ENCODE measurements at regions not wholly inside any gene's neighbourhood (a gene's known extent, or its start where the extent isn't known, plus 50 kb on each side); places are given as distances from the start of the nearest gene placed in this dataset.

DNA sequence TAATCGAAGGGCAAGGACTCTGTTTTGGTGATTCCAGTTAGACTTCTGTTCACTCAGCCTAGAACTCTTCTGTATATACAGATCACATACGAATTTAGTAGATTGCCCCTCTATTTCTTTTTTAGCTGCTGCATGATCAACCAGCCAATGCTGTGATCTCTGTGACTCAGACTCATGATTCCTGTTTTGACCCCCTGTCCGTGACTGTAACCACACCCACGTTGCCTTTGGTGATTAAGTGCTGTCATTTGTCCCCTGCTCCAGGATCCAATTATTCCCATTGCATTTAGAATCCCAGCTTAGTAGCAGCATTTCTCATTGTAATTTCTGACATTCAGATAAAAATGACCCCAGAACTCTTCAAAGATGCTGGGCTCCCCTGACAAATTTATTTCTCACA is 545.7 kb downstream of the NPIPA7 start:
- TF ChIP-seq POLR2A (IDR thresholded peaks at IDR 0.05), result no peak
- no peak for TF ChIP-seq POLR2AphosphoS5 (IDR thresholded peaks at IDR 0.05)
- TF ChIP-seq, protein P1, sequence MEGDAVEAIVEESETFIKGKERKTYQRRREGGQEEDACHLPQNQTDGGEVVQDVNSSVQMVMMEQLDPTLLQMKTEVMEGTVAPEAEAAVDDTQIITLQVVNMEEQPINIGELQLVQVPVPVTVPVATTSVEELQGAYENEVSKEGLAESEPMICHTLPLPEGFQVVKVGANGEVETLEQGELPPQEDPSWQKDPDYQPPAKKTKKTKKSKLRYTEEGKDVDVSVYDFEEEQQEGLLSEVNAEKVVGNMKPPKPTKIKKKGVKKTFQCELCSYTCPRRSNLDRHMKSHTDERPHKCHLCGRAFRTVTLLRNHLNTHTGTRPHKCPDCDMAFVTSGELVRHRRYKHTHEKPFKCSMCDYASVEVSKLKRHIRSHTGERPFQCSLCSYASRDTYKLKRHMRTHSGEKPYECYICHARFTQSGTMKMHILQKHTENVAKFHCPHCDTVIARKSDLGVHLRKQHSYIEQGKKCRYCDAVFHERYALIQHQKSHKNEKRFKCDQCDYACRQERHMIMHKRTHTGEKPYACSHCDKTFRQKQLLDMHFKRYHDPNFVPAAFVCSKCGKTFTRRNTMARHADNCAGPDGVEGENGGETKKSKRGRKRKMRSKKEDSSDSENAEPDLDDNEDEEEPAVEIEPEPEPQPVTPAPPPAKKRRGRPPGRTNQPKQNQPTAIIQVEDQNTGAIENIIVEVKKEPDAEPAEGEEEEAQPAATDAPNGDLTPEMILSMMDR (IDR thresholded peaks at IDR 0.05), result no peak
